ENCODE measurements at regions not wholly inside any gene's neighbourhood (a gene's known extent, or its start where the extent isn't known, plus 50 kb on each side); places are given as distances from the start of the nearest gene placed in this dataset.
A peak's percentile ranks its signal among the peaks of the same experiment; 100 is the strongest.

GRCh38 chr12:78645956-78646355, 218.6 kb upstream of the SYT1 start:
- no peak for DNase-seq
- Histone ChIP-seq H3K27me3 (no peaks in the 10 kb centered on the region), H3K4me3 (ENCODE audit: low read depth, low read length) (no peak overlapping the region), H3K4me1 (peaks cover 10% of the 10 kb centered on the region), H3K36me3 (no peaks in the 10 kb centered on the region; the same call in 1 of the 2 replicates), H3K9me3 (peaks cover 2% of the 10 kb centered on the region; the same call in 1 of the 2 replicates)
- no peak for TF ChIP-seq CTCF (IDR thresholded peaks at IDR 0.05; ENCODE audit: low read depth, low read length)

- H3K36me3 ChIP-seq: no peaks in the 10 kb centered on the region; the same call in 1 of the 2 replicates
- H3K27me3 ChIP-seq: no peaks in the 10 kb centered on the region
- no peak for TF ChIP-seq CTCF (IDR thresholded peaks at IDR 0.05; ENCODE audit: low read depth, low read length)
- DNase-seq: peak; percentile 52
- H3K4me1 ChIP-seq: peaks cover 9% of the 10 kb centered on the region
- peaks cover 2% of the 10 kb centered on the region; the same call in 1 of the 2 replicates for H3K9me3 ChIP-seq
- no peak overlapping the region for H3K4me3 ChIP-seq (ENCODE audit: low read depth, low read length)
Measured at GRCh38 chr12:78651755-78652154, 212.8 kb upstream of the SYT1 start.

- no peak for TF ChIP-seq CTCF (IDR thresholded peaks at IDR 0.05; ENCODE audit: low read depth, low read length)
- H3K4me1 ChIP-seq: peaks cover 5% of the 10 kb centered on the region
- H3K4me3 ChIP-seq (ENCODE audit: low read depth, low read length): no peak overlapping the region
- no peak for DNase-seq
- no peaks in the 10 kb centered on the region for H3K27me3 ChIP-seq
- H3K9me3 ChIP-seq: no peaks in the 10 kb centered on the region
- H3K36me3 ChIP-seq: no peaks in the 10 kb centered on the region
Measured at GRCh38 chr12:78666584-78666983, 198.0 kb upstream of the SYT1 start.

GRCh38 chr12:78671295-78671694, 193.3 kb upstream of the SYT1 start:
- H3K36me3 ChIP-seq: no peaks in the 10 kb centered on the region
- no peak overlapping the region for H3K4me3 ChIP-seq (ENCODE audit: low read depth, low read length)
- no peaks in the 10 kb centered on the region for H3K27me3 ChIP-seq
- H3K4me1 ChIP-seq: peaks cover 31% of the 10 kb centered on the region
- H3K9me3 ChIP-seq: no peaks in the 10 kb centered on the region
- DNase-seq: no peak
- TF ChIP-seq CTCF (IDR thresholded peaks at IDR 0.05; ENCODE audit: low read depth, low read length): no peak

GRCh38 chr12:78672033-78672432, 192.5 kb upstream of the SYT1 start:
- peak; percentile 51 for TF ChIP-seq CTCF (IDR thresholded peaks at IDR 0.05; ENCODE audit: low read depth, low read length)

GRCh38 chr12:78674311-78675090, 190.1 kb upstream of the SYT1 start:
- Histone ChIP-seq H3K4me1 (peaks cover 43% of the 10 kb centered on the region), H3K4me3 (ENCODE audit: low read depth, low read length) (no peak overlapping the region), H3K36me3 (no peaks in the 10 kb centered on the region), H3K9me3 (no peaks in the 10 kb centered on the region), H3K27me3 (no peaks in the 10 kb centered on the region)
- TF ChIP-seq CTCF (IDR thresholded peaks at IDR 0.05; ENCODE audit: low read depth, low read length): no peak
- DNase-seq: no peak

More at GRCh38 chr12:78672033-78672432, 192.5 kb upstream of the SYT1 start:
- Histone ChIP-seq H3K36me3 (no peaks in the 10 kb centered on the region), H3K4me1 (peaks cover 36% of the 10 kb centered on the region), H3K27me3 (no peaks in the 10 kb centered on the region), H3K4me3 (ENCODE audit: low read depth, low read length) (no peak overlapping the region), H3K9me3 (no peaks in the 10 kb centered on the region)
- peak; percentile 43 for DNase-seq

Data from BE2C (cell line).